ENCODE measurements at regions not wholly inside any gene's neighbourhood (a gene's known extent, or its start where the extent isn't known, plus 50 kb on each side); places are given as distances from the start of the nearest gene placed in this dataset.

DNA sequence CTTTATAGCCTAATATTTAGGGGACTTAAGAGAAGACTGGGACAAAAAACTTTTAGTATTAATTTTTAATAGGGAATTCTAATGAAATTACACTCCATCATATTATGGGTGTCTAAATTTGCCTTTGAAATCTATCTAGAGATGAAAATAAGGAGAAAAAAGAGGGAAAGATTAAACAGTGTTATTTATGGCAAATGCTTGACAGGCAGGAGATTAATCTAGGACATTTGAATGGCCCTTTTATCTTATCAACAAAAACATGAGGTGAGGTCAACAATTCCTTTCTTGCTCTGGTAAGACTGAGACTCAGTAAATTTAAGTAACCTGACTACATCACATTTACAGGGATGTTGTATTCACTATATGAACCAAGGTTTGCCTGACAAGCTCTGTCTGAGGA, 852.8 kb upstream of the CTNND2 start:
- TF ChIP-seq, protein P1, sequence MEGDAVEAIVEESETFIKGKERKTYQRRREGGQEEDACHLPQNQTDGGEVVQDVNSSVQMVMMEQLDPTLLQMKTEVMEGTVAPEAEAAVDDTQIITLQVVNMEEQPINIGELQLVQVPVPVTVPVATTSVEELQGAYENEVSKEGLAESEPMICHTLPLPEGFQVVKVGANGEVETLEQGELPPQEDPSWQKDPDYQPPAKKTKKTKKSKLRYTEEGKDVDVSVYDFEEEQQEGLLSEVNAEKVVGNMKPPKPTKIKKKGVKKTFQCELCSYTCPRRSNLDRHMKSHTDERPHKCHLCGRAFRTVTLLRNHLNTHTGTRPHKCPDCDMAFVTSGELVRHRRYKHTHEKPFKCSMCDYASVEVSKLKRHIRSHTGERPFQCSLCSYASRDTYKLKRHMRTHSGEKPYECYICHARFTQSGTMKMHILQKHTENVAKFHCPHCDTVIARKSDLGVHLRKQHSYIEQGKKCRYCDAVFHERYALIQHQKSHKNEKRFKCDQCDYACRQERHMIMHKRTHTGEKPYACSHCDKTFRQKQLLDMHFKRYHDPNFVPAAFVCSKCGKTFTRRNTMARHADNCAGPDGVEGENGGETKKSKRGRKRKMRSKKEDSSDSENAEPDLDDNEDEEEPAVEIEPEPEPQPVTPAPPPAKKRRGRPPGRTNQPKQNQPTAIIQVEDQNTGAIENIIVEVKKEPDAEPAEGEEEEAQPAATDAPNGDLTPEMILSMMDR (IDR thresholded peaks at IDR 0.05; ENCODE audit: borderline replicate concordance, extremely low read depth, low read length, poor library complexity, severe bottlenecking) = no peak
- TF ChIP-seq EZH2 (IDR thresholded peaks at IDR 0.05; ENCODE audit: borderline replicate concordance, low read depth, low read length, severe bottlenecking) = no peak
